ENCODE measurements at regions not wholly inside any gene's neighbourhood (a gene's known extent, or its start where the extent isn't known, plus 50 kb on each side); places are given as distances from the start of the nearest gene placed in this dataset.

DNA sequence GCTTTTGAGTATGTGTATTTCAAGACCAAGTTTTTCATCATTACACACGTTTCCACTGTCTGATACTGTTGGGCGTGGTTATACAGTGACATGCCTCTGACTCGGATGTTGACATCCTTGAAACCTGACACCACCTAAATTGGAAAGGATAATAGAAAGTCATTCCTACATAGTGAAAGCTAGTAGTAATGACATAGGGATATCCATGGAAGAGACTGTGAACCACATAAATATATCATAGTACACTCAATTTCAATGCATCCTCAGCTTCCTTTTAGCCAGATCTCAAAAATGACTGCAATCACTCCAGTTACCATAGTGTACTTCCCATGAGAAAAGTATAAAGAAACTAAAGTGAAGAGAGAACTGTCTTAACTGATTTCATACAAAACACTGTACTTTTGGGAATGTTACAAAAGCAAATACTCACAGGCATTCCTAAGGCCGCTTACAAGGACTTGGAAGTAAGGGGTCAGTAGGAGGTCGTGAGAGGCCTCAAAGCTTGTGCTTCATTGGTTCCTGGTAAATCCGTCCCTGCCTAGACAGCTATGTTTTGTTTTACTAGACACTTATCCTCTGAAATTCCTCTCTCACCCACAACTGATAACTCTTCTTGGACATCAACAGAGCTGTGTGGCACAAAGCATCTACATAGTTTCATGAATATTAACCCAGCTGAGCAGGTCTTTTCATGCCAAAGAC is 71.8 kb upstream of the VWDE start:
- no peak overlapping the region for H3K4me3 ChIP-seq (ENCODE audit: control insufficient read depth, low read depth, low read length)
- DNase-seq (ENCODE audit: low read depth): no peak
- TF ChIP-seq, protein P1, sequence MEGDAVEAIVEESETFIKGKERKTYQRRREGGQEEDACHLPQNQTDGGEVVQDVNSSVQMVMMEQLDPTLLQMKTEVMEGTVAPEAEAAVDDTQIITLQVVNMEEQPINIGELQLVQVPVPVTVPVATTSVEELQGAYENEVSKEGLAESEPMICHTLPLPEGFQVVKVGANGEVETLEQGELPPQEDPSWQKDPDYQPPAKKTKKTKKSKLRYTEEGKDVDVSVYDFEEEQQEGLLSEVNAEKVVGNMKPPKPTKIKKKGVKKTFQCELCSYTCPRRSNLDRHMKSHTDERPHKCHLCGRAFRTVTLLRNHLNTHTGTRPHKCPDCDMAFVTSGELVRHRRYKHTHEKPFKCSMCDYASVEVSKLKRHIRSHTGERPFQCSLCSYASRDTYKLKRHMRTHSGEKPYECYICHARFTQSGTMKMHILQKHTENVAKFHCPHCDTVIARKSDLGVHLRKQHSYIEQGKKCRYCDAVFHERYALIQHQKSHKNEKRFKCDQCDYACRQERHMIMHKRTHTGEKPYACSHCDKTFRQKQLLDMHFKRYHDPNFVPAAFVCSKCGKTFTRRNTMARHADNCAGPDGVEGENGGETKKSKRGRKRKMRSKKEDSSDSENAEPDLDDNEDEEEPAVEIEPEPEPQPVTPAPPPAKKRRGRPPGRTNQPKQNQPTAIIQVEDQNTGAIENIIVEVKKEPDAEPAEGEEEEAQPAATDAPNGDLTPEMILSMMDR (IDR thresholded peaks at IDR 0.05; ENCODE audit: control insufficient read depth, insufficient read depth, low read depth, low read length, missing control alignments): no peak

- H3K4me3 ChIP-seq (ENCODE audit: control insufficient read depth, low read depth, low read length): no peak overlapping the region
- TF ChIP-seq, protein P1 (IDR thresholded peaks at IDR 0.05; ENCODE audit: control insufficient read depth, insufficient read depth, low read depth, low read length, missing control alignments): no peak
- no peak for DNase-seq (ENCODE audit: low read depth)
Observed at GRCh38 chr7:12477620-12478019, 74.0 kb upstream of the VWDE start.

DNA sequence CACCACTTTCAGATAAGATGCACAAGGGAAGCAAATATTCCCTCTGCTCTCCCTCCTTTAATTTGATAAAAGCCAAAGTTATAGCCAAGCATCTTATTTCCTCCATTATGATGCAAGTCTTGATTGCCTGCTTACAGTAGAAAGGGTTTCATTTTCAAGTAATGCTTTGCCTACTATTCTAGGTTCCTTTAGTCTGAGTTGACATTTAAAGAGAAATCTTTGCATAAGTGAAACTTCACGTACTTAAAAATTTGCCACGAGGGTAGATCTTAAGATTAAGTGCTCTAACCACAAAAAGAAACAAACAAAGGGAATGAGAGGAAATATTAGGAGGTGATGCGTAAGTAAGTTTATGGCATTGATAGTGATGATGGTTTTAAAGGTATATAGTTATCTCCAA is 78.1 kb upstream of the VWDE start:
- no peak overlapping the region for H3K4me3 ChIP-seq (ENCODE audit: control insufficient read depth, low read depth, low read length)
- DNase-seq (ENCODE audit: low read depth): no peak
- TF ChIP-seq, protein P1 (IDR thresholded peaks at IDR 0.05; ENCODE audit: control insufficient read depth, insufficient read depth, low read depth, low read length, missing control alignments): no peak

GRCh38 chr7:12485845-12486244 is 82.2 kb upstream of the VWDE start:
- H3K4me3 ChIP-seq (ENCODE audit: control insufficient read depth, low read depth, low read length): no peak overlapping the region
- TF ChIP-seq, protein P1 (IDR thresholded peaks at IDR 0.05; ENCODE audit: control insufficient read depth, insufficient read depth, low read depth, low read length, missing control alignments): no peak
- DNase-seq (ENCODE audit: low read depth): no peak

GRCh38 chr7:12488341-12488740 is 82.2 kb upstream of the SCIN start:
- no peak for DNase-seq (ENCODE audit: low read depth)
- TF ChIP-seq, protein P1 (IDR thresholded peaks at IDR 0.05; ENCODE audit: control insufficient read depth, insufficient read depth, low read depth, low read length, missing control alignments): no peak
- no peak overlapping the region for H3K4me3 ChIP-seq (ENCODE audit: control insufficient read depth, low read depth, low read length)

GRCh38 chr7:12490107-12490688 is 80.3 kb upstream of the SCIN start:
- DNase-seq (ENCODE audit: low read depth): no peak
- no peak overlapping the region for H3K4me3 ChIP-seq (ENCODE audit: control insufficient read depth, low read depth, low read length)
- TF ChIP-seq, protein P1 (IDR thresholded peaks at IDR 0.05; ENCODE audit: control insufficient read depth, insufficient read depth, low read depth, low read length, missing control alignments): peak; percentile 44

All from AG09309 (cell line).